GM19468 (cell line): ENCODE measurements at regions not wholly inside any gene's neighbourhood (a gene's known extent, or its start where the extent isn't known, plus 50 kb on each side); places are given as distances from the start of the nearest gene placed in this dataset.

Experiments used
- ATAC-seq: cut with Tn5 transposase; IDR thresholded peaks from one replicate; pipeline ENCODE4 v1.9.1; 2021; ENCODE audit warnings: mild to moderate bottlenecking, moderate library complexity, moderate number of reproducible peaks; ENCODE audit not compliant: unreplicated experiment; ENCODE audit errors: extremely low read depth

DNA sequence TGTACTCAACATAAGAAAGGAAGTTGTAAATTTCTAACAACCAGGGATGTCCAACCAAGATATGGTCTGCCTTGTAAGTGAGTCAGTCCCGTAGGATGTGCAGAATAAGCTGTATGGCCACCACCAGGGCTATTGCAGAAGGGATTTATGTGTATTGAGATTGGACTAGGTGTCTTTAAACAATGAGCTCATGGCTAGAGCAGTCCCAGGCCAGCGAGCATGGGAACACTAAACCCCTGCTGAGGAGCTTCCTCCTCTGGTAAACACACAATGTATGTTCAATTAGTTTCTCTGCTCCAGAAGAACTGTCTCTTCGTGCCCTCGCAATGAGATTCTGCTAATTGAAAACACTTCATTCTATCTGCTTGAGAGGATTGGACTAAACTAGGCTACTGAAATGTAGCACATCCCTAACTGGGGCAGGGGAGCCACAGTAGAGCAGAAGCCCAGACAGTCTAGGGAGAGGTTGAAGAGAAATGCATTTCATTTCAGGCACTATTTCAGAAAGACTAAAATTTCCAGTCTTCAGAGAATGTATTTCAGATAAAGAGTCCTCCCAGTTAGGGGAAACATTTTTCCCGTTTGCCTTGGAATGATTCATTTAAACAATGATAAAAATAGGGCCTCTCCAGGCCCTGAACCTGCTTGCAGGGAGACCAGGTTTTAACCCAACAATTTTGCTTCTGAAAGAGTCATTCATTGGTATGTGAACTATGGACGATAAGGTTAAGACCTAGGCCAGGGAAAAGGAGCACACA, 154.7 kb downstream of the FAM114A2 start:
- ATAC-seq: no peak

- ATAC-seq: no peak
Measured at GRCh38 chr5:153881687-153882086, 157.0 kb downstream of the FAM114A2 start.

DNA sequence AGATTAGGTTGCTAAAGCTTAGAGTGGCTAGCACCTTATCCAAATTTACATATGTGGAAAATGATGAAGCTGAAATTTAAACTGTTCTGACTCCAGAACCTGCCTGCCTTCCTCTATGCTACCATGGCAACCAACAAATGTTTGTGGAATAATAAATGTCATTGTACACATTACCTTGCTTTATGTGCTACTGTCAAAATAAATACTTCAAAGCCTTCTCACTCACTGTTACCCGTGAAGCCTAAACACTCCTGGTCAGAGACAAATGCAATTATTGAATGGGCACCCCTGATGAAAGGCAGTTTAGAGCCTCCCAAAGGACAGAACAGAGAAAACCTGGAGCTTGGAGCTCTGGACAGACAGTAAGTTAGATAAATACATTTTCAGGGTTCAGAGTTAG, 158.6 kb downstream of the FAM114A2 start:
- ATAC-seq: no peak

DNA sequence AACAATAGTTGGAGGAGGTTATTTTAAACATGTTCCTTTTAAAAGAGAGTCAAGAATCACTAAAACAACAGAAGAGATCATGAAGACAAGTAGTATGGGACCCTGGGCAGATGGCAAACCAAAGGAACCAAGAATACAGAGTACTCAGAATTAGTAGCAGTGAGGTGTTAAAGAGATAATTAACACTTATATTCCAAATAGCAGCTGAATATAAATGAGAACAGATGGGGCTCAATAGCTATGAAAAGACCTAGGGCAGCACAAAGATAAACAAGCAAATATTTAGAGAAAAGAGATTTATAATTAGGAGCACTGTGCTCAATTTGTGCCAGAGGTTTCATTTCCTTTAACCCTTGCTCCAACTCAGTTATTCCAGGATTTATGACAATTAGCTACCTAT, 159.1 kb downstream of the FAM114A2 start:
- no peak for ATAC-seq

DNA sequence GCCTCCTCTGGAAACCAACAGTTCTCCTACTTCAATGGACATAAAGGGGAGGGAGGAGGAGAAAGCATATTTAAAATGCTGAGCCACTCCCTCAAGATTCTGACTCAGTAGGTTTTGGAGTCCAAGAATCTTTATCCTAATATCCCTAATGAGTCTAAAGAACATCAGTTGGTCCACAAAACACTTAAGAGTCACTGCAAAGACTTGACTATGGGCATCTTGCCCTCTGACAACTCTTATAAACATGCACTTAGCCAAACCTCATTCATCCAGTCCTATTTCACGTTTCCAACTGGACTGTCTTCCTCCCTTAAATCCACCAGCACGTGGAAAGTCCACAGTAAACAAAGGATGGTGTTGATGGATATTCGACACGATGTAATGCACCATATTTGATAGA, 172.5 kb downstream of the FAM114A2 start:
- ATAC-seq: no peak

DNA sequence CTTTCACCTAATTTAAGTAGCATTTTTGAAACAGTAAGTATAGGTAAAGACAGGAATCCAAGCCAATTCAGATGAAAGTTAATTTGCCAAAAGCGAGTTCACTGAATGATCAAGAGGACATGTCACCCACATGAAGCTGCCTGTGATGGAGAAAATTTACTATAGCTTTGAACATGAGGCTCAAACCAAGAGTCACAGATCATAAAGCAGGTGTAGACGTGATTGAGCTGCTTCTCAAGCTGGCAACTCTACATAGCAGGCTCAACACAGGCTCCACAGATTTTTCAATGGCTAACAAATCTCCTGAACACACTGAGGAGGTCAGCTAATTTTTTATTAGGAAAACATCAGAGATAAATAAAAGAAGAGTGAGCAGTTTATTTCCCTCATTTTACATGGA, 173.7 kb downstream of the FAM114A2 start:
- ATAC-seq: no peak

- no peak for ATAC-seq
Measured at GRCh38 chr5:153863951-153864350, 174.8 kb downstream of the FAM114A2 start.
